GM13976 (cell line): ENCODE measurements at regions not wholly inside any gene's neighbourhood (a gene's known extent, or its start where the extent isn't known, plus 50 kb on each side); places are given as distances from the start of the nearest gene placed in this dataset.

Source experiments
- DNase-seq: peaks from one replicate; pipeline ENCODE4 v3.0.0; 2012; ENCODE audit warnings: low spot score
- in situ Hi-C: fragments of 300-500 bp; cut with MboI; formaldehyde crosslinking; loops from one replicate; pipeline ENCODE4 v1.12.0; 2022; ENCODE audit warnings: low sequenced_read_pairs, mixed read lengths, inconsistent platforms; ENCODE audit not compliant: unreplicated experiment
- TF ChIP-seq, protein P1 (sequence below): IDR thresholded peaks from 2 replicates; pipeline ENCODE4 v1.5.1; 2012; ENCODE audit warnings: borderline replicate concordance, mild to moderate bottlenecking; ENCODE audit not compliant: insufficient read depth; ENCODE audit errors: extremely low read depth, missing control alignments, control extremely low read depth

DNA sequence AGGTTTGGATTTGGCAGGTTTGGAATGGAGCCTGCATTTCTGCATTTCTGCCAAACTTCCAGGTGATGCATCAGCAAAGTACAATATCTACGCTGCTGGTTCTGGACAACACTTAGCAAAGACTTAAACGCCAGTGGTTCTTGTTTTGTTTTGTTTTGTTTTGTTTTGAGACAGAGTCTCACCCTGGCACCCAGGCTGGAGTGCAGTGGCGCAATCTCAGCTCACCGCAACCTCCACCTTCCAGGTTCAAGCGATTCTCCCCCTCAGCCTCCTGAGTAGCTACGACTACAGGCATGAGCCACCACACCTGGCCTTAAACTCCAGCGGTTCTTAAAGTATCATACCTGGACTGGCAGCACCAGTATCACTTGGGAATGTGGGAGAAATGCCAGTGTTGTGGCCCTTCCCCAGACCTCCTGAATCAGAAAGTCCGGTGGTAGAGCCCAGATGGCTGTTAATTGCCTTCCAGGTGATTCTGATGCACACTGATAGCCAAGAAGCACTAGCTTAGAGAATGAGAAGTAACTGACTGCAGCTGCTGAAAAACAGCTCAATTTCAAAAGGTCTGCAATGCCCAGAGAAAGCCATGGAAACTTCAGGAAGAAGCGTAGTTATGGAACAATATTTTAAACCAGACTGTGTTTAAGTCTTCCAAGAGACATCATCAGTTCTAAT lies 114.8 kb upstream of the FOXN3 start:
- in situ Hi-C loops, result no loop called here
- no peak for DNase-seq
- TF ChIP-seq, protein P1, sequence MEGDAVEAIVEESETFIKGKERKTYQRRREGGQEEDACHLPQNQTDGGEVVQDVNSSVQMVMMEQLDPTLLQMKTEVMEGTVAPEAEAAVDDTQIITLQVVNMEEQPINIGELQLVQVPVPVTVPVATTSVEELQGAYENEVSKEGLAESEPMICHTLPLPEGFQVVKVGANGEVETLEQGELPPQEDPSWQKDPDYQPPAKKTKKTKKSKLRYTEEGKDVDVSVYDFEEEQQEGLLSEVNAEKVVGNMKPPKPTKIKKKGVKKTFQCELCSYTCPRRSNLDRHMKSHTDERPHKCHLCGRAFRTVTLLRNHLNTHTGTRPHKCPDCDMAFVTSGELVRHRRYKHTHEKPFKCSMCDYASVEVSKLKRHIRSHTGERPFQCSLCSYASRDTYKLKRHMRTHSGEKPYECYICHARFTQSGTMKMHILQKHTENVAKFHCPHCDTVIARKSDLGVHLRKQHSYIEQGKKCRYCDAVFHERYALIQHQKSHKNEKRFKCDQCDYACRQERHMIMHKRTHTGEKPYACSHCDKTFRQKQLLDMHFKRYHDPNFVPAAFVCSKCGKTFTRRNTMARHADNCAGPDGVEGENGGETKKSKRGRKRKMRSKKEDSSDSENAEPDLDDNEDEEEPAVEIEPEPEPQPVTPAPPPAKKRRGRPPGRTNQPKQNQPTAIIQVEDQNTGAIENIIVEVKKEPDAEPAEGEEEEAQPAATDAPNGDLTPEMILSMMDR, result no peak

DNA sequence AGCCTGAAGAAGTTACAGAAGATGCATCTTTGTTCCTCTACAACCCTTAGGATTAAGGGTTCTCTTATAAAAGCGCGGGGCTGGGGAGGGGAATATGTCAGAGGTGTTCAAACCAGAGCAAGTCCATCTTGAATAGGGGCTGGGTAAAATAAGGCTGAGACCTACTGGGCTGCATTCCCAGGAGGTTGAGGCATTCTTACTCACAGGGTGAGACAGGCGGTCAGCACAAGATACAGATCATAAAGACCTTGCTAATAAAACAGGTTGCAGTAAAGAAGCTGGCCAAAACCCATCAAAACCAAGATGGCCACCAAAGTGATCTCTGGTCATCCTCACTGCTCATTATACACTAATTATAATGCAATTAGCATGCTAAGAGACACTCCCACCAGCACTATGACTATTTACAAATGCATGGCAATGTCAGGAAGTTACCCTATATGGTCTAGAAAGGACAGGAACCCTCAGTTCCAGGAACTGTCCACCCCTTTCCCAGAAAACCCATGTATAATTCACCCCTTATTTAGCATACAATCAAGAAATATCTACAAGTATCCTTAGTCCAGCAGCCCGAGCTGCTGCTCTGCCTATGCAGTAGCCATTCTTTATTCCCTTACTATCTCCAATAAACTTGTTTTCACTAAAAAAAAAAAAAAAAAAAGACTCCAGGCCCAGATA lies 108.1 kb upstream of the FOXN3 start:
- DNase-seq, result no peak
- in situ Hi-C loops, result no loop called here
- TF ChIP-seq, protein P1, result no peak

DNA sequence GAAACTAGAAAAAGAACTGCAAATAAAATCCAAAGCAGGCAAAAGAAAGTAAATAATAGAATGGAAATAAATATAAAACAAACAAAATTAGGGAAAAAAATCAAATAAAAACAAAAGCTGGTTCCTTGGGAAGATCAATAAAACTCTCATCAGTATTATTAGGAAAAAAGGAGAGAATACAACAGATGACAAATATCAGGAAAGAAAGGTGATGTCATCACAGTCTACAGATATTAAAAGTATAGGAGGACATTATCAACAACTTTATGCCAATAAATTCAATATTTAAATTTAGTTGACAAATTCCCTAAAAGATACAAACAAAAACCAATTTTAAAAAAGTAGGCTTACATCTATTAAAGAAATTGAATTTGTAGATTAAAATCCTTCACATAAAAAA lies 107.4 kb upstream of the FOXN3 start:
- in situ Hi-C loops, result no loop called here
- TF ChIP-seq, protein P1, result no peak
- DNase-seq, result no peak

DNA sequence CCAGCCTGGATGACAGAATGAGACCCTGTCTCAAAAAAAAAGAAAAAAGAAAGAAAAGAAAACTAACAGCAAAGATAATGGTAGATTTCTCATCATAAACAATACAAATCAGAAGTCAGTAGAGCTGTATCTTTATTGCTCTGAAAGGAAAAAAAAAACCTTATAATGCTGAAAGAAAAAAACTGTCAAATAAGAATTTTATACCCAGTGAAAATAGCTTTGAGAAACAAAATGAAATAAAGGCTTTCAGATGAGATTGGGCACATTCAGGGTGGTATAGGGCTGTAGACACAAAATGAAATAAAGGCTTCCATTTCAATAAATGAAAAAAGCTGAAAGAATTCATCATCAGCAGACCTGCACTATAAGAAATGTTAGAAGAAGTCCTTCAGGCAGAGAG lies 105.0 kb upstream of the FOXN3 start:
- in situ Hi-C loops, result no loop called here
- DNase-seq, result no peak
- TF ChIP-seq, protein P1, result no peak

DNA sequence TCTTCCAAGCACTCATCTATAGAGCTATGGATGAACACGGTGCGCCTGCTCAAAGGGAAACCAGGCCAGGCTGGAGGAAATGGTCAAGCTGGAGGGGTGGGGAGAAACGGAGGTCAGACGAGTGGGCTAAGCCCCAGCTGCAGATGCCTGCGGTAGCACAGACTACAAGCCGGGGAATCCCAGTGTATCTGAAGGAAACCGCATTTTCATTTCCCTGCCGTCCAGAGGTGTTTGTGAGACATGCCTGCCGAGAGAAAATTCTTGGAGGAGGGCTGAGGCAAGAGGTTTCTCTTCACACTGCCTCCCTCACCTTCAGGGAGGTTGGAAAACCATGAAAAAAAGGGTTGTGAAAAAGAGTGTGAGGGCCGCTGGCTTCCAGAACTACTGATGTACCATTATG lies 102.0 kb upstream of the FOXN3 start:
- in situ Hi-C loops, result no loop called here
- TF ChIP-seq, protein P1, result no peak
- DNase-seq, result no peak

DNA sequence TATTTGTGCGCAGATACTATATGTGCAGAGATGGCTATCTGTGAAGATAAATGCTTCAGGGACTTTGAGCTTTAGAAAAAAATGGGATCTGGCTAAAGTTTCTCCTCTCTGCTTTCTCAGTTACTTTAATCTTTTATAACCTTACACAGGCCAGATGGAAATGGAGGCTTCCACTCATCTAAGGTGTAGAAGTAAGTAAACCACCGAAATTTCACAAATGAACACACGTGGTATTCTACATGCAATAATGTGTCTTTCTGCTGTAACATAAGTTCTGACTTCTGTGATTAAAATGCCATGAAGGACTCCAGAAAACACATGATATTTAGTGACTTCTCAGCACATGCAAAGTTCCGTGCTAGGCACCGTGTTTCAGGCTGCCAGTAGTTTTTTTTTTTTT lies 99.1 kb upstream of the FOXN3 start:
- no peak for DNase-seq
- in situ Hi-C loops, result no loop called here
- TF ChIP-seq, protein P1, result no peak

DNA sequence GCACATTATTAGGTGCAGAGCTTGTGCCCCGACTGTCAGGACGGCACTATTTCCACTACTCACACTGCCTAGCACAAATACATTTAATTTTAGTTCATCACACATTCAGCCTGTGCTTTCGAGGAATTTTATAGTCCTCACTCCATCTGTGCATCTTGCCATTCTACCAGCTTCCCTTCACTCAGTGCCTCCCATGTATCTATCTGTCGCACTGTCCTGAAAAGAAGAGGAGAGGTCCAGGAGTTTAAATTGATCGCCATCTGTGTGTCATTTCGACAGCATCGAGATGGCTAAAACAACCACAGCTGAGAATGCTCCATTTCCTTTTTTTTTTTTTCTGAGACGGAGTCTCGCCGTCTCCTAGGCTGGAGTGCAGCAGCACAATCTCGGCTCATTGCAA lies 97.6 kb upstream of the FOXN3 start:
- in situ Hi-C loops, result no loop called here
- TF ChIP-seq, protein P1, result no peak
- DNase-seq, result no peak
